GM12872 (cell line): ENCODE measurements at regions not wholly inside any gene's neighbourhood (a gene's known extent, or its start where the extent isn't known, plus 50 kb on each side); places are given as distances from the start of the nearest gene placed in this dataset.

Experiments used
- CTCF ChIP-seq: IDR thresholded peaks from 3 replicates; pipeline ENCODE4 v1.5.1; 2011; ENCODE audit warnings: low read depth, mild to moderate bottlenecking, low read length, moderate library complexity; ENCODE audit not compliant: insufficient read depth

GRCh38 chr1:221343607-221344006 lies 398.3 kb downstream of the DUSP10 start:
- no peak for TF ChIP-seq CTCF

GRCh38 chr1:221344693-221345092 lies 397.2 kb downstream of the DUSP10 start:
- no peak for TF ChIP-seq CTCF

GRCh38 chr1:221347706-221348105 lies 394.2 kb downstream of the DUSP10 start:
- no peak for TF ChIP-seq CTCF

GRCh38 chr1:221350091-221350490 lies 391.8 kb downstream of the DUSP10 start:
- no peak for TF ChIP-seq CTCF

GRCh38 chr1:221356693-221357092 lies 385.2 kb downstream of the DUSP10 start:
- TF ChIP-seq CTCF, result peak; percentile 33; the same call in 1 of the 3 replicates

- TF ChIP-seq CTCF, result no peak
These were observed 378.9 kb downstream of the DUSP10 start for GRCh38 chr1:221363039-221363438.

- no peak for TF ChIP-seq CTCF
These were observed 375.3 kb downstream of the DUSP10 start for GRCh38 chr1:221366495-221367110.
